Gastrocnemius medialis (tissue), 4 donors: ENCODE measurements at regions not wholly inside any gene's neighbourhood (a gene's known extent, or its start where the extent isn't known, plus 50 kb on each side); places are given as distances from the start of the nearest gene placed in this dataset.
"Not testable (repeated sequence)": the region's sequence is repeated elsewhere in the genome, so short reads cannot be mapped to it uniquely, and the experiment has no call there.

Experiments used
- CTCF ChIP-seq, 5 experiments: fragments of 450-650 bp in 3 of 5; fragments of 200-600 bp in 2 of 5; sonication (generic) in 2 of 5; IDR thresholded peaks in 4 of 5; conservative IDR thresholded peaks in 1 of 5; 1 replicate in 4 of 5; 2 replicates in 1 of 5; pipeline ENCODE4 v1.5.1; 2016 to 2019; ENCODE audit warnings: antibody characterized with exemption in 5 of 5, mild to moderate bottlenecking in 3 of 5, moderate library complexity in 3 of 5
- POLR2A ChIP-seq, 2 donors: fragments of 450-650 bp; IDR thresholded peaks; one replicate each; pipeline ENCODE4 v1.6.1; 2017; ENCODE audit warnings: antibody characterized with exemption in 2 of 2, mild to moderate bottlenecking in 2 of 2, moderate library complexity in 2 of 2

- TF ChIP-seq POLR2A (IDR thresholded peaks at IDR 0.05); CTCF (IDR thresholded peaks at IDR 0.05 in 4 of 5, conservative IDR thresholded peaks at IDR 0.05 in 1 of 5): not testable (repeated sequence)
Observed at GRCh38 chrY:26670360-26670871, 1048.5 kb downstream of the CDY1 start.
